ENCODE measurements at regions not wholly inside any gene's neighbourhood (a gene's known extent, or its start where the extent isn't known, plus 50 kb on each side); places are given as distances from the start of the nearest gene placed in this dataset.
"Not testable (repeated sequence)": the region's sequence is repeated elsewhere in the genome, so short reads cannot be mapped to it uniquely, and the experiment has no call there.

- H3K27ac ChIP-seq = no peak overlapping the region
- intact Hi-C loops (cut with DNase I) = no loop called here
- H3K9me3 ChIP-seq = no peaks in the 10 kb centered on the region
- H3K36me3 ChIP-seq = no peaks in the 10 kb centered on the region
- no peaks in the 10 kb centered on the region for H3K4me1 ChIP-seq
- WGBS, 2 donors = 9 to 16% methylated on average over 6 of the region's 6 CpGs
- no peaks in the 10 kb centered on the region for H3K27me3 ChIP-seq
- TF ChIP-seq POLR2A (IDR thresholded peaks at IDR 0.05) = no peak
- TF ChIP-seq POLR2AphosphoS5 (IDR thresholded peaks at IDR 0.05) = no peak
- TF ChIP-seq CTCF (IDR thresholded peaks at IDR 0.05) = no peak
- TF ChIP-seq EP300 (IDR thresholded peaks at IDR 0.05) = no peak
- no peak for DNase-seq
- H3K4me3 ChIP-seq = peak overlapping the region in 2 of 4 donors; percentile 21 to 24
Observed at GRCh38 chr9:31030741-31031202, 1353.7 kb upstream of the ACO1 start.

DNA sequence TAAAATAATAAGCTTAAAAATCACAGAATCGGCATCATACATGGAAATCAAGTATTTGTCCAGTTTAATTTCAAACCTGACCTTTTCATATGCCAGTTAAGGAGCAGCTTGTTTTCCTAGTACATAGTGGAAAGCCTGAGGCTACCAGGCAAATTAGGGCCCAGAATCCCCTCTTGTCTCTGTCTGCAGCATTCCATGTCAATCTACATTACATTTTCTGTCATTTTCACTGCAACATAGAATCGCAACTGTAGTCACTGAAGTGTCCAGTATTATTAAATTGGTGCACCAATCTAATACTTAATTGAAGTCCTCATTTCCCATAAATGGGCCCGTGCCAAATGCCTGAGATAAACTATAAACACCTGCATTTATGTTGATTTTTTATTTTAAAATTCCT lies 1352.2 kb upstream of the ACO1 start:
- intact Hi-C loops (cut with DNase I) = no loop called here
- TF ChIP-seq EP300 (IDR thresholded peaks at IDR 0.05) (no peak), POLR2AphosphoS5 (IDR thresholded peaks at IDR 0.05) (no peak), CTCF (IDR thresholded peaks at IDR 0.05) (no peak), POLR2A (IDR thresholded peaks at IDR 0.05) (no peak)
- 83 to 88% methylated on average over 3 of the region's 3 CpGs for WGBS, 2 donors
- Histone ChIP-seq H3K36me3 (no peaks in the 10 kb centered on the region), H3K4me1 (no peaks in the 10 kb centered on the region), H3K4me3 (no peak overlapping the region), H3K9me3 (no peaks in the 10 kb centered on the region), H3K27me3 (no peaks in the 10 kb centered on the region), H3K27ac (no peak overlapping the region)
- DNase-seq = no peak

- intact Hi-C loops (cut with DNase I) = no loop called here
- no peak for DNase-seq
- Histone ChIP-seq H3K36me3 (no peaks in the 10 kb centered on the region), H3K9me3 (no peaks in the 10 kb centered on the region), H3K27ac (no peak overlapping the region), H3K27me3 (no peaks in the 10 kb centered on the region), H3K4me1 (no peaks in the 10 kb centered on the region), H3K4me3 (no peak overlapping the region)
- 63 to 65% methylated on average over 4 of the region's 4 CpGs for WGBS, 2 donors
- TF ChIP-seq POLR2A (IDR thresholded peaks at IDR 0.05) (no peak), POLR2AphosphoS5 (IDR thresholded peaks at IDR 0.05) (no peak), CTCF (IDR thresholded peaks at IDR 0.05) (no peak), EP300 (IDR thresholded peaks at IDR 0.05) (no peak)
Observed at GRCh38 chr9:31034311-31034710, 1350.1 kb upstream of the ACO1 start.

DNA sequence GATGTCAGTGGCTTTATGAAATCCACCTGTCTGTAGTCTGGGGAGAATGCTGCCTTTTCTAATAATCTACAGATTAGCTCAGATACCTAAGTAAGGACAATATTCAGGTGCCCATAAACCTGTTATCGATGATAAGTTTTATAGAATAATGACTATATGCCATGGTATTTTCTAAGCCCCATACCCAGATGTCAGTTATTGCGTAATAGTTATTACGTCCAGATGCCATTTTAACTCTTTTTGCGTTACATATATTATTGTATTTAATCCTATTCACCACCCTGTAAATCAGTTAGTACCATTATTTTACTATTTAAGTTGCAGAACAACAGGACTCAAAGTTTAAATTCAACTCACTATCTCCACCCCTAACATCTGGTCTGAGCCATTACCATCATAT lies 1343.9 kb upstream of the ACO1 start:
- Histone ChIP-seq H3K4me1 (no peaks in the 10 kb centered on the region), H3K9me3 (no peaks in the 10 kb centered on the region), H3K4me3 (no peak overlapping the region), H3K27ac (no peak overlapping the region), H3K36me3 (no peaks in the 10 kb centered on the region), H3K27me3 (no peaks in the 10 kb centered on the region)
- 85 to 86% methylated on average over 4 of the region's 4 CpGs for WGBS, 2 donors
- TF ChIP-seq POLR2AphosphoS5 (IDR thresholded peaks at IDR 0.05) = no peak
- TF ChIP-seq CTCF (IDR thresholded peaks at IDR 0.05) = no peak
- TF ChIP-seq EP300 (IDR thresholded peaks at IDR 0.05) = no peak
- no peak for TF ChIP-seq POLR2A (IDR thresholded peaks at IDR 0.05)
- intact Hi-C loops (cut with DNase I) = no loop called here
- no peak for DNase-seq

- no peaks in the 10 kb centered on the region for H3K9me3 ChIP-seq
- H3K4me1 ChIP-seq = no peaks in the 10 kb centered on the region
- intact Hi-C loops (cut with DNase I) = no loop called here
- no peak overlapping the region for H3K4me3 ChIP-seq
- TF ChIP-seq CTCF (IDR thresholded peaks at IDR 0.05) (no peak), POLR2AphosphoS5 (IDR thresholded peaks at IDR 0.05) (no peak)
- DNase-seq = no peak
- WGBS, 2 donors = 36 to 69% methylated on average over 1 of the region's 1 CpG
- H3K27ac ChIP-seq = no peak overlapping the region
- H3K27me3 ChIP-seq = no peaks in the 10 kb centered on the region
- no peaks in the 10 kb centered on the region for H3K36me3 ChIP-seq
Observed at GRCh38 chr9:31045810-31046209, 1338.6 kb upstream of the ACO1 start.

GRCh38 chr9:31061592-31061991 lies 1322.9 kb upstream of the ACO1 start:
- H3K4me1 ChIP-seq; H3K9me3 ChIP-seq; H3K4me3 ChIP-seq; H3K27me3 ChIP-seq; H3K27ac ChIP-seq; DNase-seq; H3K36me3 ChIP-seq; intact Hi-C loops (cut with DNase I): not testable (repeated sequence)
- 83 to 86% methylated on average over 15 of the region's 15 CpGs for WGBS, 2 donors

Measured in sigmoid colon (tissue), 6 donors.